Neural cell (in vitro differentiated cells): ENCODE measurements at regions not wholly inside any gene's neighbourhood (a gene's known extent, or its start where the extent isn't known, plus 50 kb on each side); places are given as distances from the start of the nearest gene placed in this dataset.

Source experiments
- CTCF ChIP-seq: fragments of 450-650 bp; IDR thresholded peaks from 2 replicates; pipeline ENCODE4 v1.5.1; 2014; ENCODE audit warnings: antibody characterized with exemption, mild to moderate bottlenecking, moderate library complexity; ENCODE audit not compliant: poor library complexity, severe bottlenecking
- EP300 ChIP-seq: fragments of 450-650 bp; conservative IDR thresholded peaks from 2 replicates; pipeline ENCODE4 v1.6.1; 2014; ENCODE audit warnings: antibody characterized with exemption, mild to moderate bottlenecking, moderate library complexity; ENCODE audit not compliant: poor library complexity, severe bottlenecking
- EZH2 ChIP-seq: fragments of 200-600, 300-800 bp; shearing (Covaris generic), sonication (generic); IDR thresholded peaks from 2 replicates; pipeline ENCODE4 v1.6.1; 2014; ENCODE audit warnings: antibody characterized with exemption, low read length, borderline replicate concordance, mild to moderate bottlenecking; ENCODE audit not compliant: insufficient read depth, poor library complexity, severe bottlenecking
- MXI1 ChIP-seq: fragments of 450-650 bp; conservative IDR thresholded peaks from 2 replicates; pipeline ENCODE4 v1.6.1; 2014; ENCODE audit warnings: antibody characterized with exemption, mild to moderate bottlenecking; ENCODE audit not compliant: poor library complexity, severe bottlenecking
- POLR2AphosphoS5 ChIP-seq: IDR thresholded peaks from 2 replicates; pipeline ENCODE4 v1.6.1; 2012
- REST ChIP-seq: IDR thresholded peaks from 2 replicates; pipeline ENCODE4 v1.6.1; 2012; ENCODE audit warnings: borderline replicate concordance
- SMC3 ChIP-seq: fragments of 450-650 bp; conservative IDR thresholded peaks from 2 replicates; pipeline ENCODE4 v1.6.1; 2014; ENCODE audit warnings: antibody characterized with exemption, mild to moderate bottlenecking, moderate library complexity; ENCODE audit not compliant: poor library complexity

GRCh38 chr11:126138636-126139035 lies 72.8 kb downstream of the RPUSD4 start:
- TF ChIP-seq POLR2AphosphoS5 (no peak), CTCF (no peak), REST (no peak), EZH2 (no peak), EP300 (no peak), MXI1 (no peak), SMC3 (no peak)
